SJCRH30 (cell line): ENCODE measurements at regions not wholly inside any gene's neighbourhood (a gene's known extent, or its start where the extent isn't known, plus 50 kb on each side); places are given as distances from the start of the nearest gene placed in this dataset.
A peak's percentile ranks its signal among the peaks of the same experiment; 100 is the strongest.

Source experiments
- DNase-seq, 2 experiments: peaks; one replicate each; pipeline ENCODE4 v3.0.0-alpha.2; 2015 to 2020
- H3K27ac ChIP-seq: fragments of 250-450 bp; sonication (Bioruptor Pico); 2 replicates; pipeline ENCODE4 v1.5.1; 2020; ENCODE audit warnings: mild to moderate bottlenecking, moderate library complexity
- H3K27me3 ChIP-seq: fragments of 250-450 bp; sonication (Bioruptor Pico); 2 replicates; pipeline ENCODE4 v1.5.1; 2020; ENCODE audit warnings: mild to moderate bottlenecking, moderate library complexity
- H3K36me3 ChIP-seq: fragments of 250-450 bp; sonication (Bioruptor Pico); 2 replicates; pipeline ENCODE4 v1.5.1; 2020; ENCODE audit warnings: mild to moderate bottlenecking, moderate library complexity
- H3K4me1 ChIP-seq: fragments of 250-450 bp; sonication (Bioruptor Pico); 2 replicates; pipeline ENCODE4 v1.5.1; 2020; ENCODE audit warnings: mild to moderate bottlenecking, moderate library complexity
- H3K4me3 ChIP-seq: fragments of 250-450 bp; sonication (Bioruptor Pico); 2 replicates; pipeline ENCODE4 v1.5.1; 2020; ENCODE audit warnings: mild to moderate bottlenecking, moderate library complexity
- H3K9me3 ChIP-seq: fragments of 250-450 bp; sonication (Bioruptor Pico); replicated peaks from 2 replicates; pipeline ENCODE4 v1.5.1; 2020; ENCODE audit warnings: mild to moderate bottlenecking, moderate library complexity

DNA sequence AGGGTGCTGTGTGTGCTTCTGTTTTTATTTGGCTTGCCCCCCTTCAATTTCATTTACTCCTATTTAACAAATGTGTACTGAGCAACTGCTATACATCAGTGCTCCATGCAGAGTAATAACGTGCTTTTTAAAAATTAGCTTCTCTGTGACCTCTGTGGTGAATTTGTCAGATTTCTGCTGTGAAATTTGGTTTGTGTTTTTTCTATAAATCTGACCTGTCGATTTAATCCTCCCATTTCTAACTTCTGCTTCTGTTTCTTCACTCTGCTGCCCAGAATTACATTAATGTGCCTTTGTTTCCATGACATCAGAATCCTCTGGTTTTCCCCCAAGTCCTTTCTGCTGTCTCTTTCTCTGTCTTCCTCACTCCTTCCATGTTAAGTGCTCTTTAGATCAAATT is 123.8 kb upstream of the CACNA2D1 start:
- Histone ChIP-seq H3K4me1 (0 out of 2 replicates have a peak, but pooled peaks cover 8% of the 10 kb centered on the region), H3K36me3 (no peaks in the 10 kb centered on the region), H3K27ac (no peak overlapping the region), H3K4me3 (no peak overlapping the region), H3K27me3 (no peaks in the 10 kb centered on the region), H3K9me3 (no peaks in the 10 kb centered on the region)
- DNase-seq: no peak

DNA sequence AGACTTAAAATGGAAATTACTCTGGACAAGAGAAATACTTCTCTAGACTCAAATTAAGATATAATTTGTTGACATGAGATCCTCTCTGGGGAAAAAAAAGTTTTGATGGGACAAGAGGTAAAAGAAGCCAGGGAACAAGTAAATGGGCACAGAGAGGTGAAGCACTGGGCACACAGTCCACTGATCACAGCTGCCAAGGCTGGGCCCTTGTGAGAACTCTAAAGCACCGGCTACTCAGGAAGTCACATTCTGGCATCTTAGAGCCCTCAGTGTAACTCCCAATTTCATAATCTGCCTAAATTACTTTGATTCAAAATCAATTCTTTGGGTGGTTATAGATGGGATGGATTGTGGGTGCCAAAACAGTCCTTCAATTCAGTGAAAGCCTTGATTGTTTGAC is 123.2 kb upstream of the CACNA2D1 start:
- Histone ChIP-seq H3K4me3 (no peak overlapping the region), H3K27me3 (no peaks in the 10 kb centered on the region), H3K9me3 (no peaks in the 10 kb centered on the region), H3K36me3 (no peaks in the 10 kb centered on the region), H3K4me1 (0 out of 2 replicates have a peak, but pooled peaks cover 8% of the 10 kb centered on the region), H3K27ac (no peak overlapping the region)
- DNase-seq: no peak

DNA sequence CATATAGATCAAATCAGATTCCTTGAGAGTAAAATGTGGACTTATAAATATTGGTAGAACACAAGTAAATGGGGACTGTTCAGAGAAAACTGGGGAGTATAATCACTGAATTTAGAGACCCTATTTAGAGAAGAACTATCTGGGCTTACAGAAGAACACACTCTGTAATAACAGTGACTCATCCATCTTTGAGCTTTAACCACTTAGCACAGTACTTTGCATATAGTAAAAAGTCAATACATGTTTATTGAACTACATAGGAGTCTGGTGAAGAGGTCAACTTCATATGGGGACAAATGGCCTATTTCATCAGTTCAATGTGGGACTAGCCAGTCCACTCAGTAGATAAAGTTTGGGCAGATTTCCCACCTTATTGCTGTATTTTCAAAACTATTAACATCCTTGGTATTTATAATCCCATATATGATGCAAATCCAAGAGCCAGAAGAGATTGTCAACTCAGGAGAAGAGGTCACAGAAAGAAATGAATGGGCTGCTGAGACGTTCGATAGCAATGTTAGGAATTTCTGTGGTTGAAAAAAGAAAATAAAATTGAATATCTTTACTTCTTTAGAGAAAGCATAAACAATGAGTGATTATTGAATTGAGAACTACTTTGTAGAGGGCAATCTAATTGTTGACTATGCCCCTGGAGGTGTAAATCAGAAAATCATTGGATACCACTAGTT is 119.3 kb upstream of the CACNA2D1 start:
- Histone ChIP-seq H3K9me3 (no peaks in the 10 kb centered on the region), H3K4me1 (0 out of 2 replicates have a peak, but pooled peaks cover 8% of the 10 kb centered on the region), H3K36me3 (no peaks in the 10 kb centered on the region), H3K4me3 (no peak overlapping the region), H3K27me3 (no peaks in the 10 kb centered on the region), H3K27ac (no peak overlapping the region)
- DNase-seq: no peak

DNA sequence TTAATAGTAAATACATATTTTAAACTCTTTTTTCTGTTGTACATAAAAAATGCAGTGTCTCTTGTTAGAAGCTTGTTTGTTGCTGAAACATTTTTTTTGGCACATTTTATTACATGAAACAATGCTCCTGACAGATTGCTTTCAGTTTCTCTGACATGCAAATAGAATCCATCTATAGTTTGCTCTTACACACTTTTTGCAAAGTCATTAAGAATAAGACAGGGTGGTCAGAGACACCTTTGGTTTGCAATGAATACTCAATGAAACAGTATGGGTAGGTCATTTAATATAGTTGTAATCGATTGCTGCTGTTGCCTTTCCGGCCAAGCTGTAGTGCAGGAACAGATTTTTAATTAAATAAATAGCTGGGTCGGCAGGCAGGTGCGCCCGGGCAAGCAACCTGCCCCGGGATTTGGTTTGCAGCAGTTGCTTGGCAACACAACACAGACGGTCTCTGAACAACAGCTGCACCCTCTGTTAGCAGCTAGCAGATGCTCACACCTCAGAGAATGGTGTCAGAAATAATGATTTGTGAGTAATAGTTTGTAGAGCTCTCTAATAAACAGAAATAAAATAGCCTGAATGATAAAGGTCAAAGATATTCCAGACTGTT is 115.7 kb upstream of the CACNA2D1 start:
- Histone ChIP-seq H3K27me3 (no peaks in the 10 kb centered on the region), H3K4me1 (0 out of 2 replicates have a peak, but pooled peaks cover 4% of the 10 kb centered on the region), H3K9me3 (no peaks in the 10 kb centered on the region), H3K27ac (no peak overlapping the region), H3K4me3 (no peak overlapping the region), H3K36me3 (no peaks in the 10 kb centered on the region)
- DNase-seq: peak; percentile 69 to 75

DNA sequence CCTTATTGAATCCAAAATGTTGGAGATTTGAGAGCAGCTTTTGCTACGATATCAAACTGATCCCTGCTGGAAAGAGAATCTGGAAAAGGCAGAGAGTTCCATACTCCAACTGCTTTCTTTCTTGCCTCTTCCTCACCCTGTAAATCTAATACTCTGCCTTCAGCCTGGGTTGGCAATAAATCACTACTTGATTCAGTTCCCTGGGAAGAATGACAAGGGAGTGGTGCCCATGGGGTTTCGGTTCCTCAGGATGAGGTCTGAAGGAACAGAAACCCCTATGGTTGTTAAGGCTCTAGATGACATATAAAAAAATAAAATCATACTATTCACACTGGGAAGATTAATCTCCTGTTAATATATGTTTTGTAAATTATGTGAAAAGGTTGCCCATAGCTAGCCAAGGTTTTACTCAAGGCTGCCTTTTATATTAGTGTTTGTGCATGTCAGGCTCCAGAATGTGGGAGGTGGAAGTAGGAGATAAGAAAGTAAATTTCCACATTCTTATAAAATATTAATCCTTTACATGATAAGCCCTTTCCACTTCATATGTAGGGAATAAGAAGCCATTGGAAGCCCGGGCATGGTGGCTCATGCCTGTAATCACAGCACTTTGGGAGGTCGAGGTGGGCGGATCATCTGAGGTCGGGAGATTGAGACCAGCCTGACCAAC is 106.2 kb upstream of the CACNA2D1 start:
- no peak for DNase-seq
- no peak overlapping the region for H3K4me3 ChIP-seq
- H3K4me1 ChIP-seq: no peaks in the 10 kb centered on the region

DNA sequence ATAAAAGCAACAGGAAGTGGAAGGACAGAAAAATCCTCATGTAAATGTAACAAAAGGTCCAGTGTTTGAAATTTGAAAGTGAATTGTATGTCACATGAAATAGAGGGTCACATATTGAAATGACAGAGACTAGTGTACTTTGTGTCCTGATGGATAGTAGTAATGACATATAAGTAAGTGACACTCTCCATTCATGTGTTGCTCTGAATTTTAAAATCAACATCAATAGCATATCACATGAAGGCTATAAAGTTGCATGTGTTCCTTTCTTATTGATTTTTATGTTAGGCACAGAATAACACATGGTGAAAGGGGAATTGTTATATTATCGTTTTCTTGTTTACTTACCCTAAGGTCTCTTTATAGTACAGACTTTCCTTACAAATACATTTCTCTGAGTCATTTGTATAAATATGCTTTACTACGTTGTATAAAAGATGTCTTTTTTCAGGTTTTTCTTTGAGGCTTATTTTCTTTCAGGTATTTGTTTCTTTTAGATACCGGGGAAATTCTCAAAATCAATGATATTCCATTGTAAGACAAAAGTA is 104.6 kb upstream of the CACNA2D1 start:
- no peaks in the 10 kb centered on the region for H3K27me3 ChIP-seq
- H3K4me3 ChIP-seq: no peak overlapping the region
- H3K36me3 ChIP-seq: no peaks in the 10 kb centered on the region
- H3K9me3 ChIP-seq: no peaks in the 10 kb centered on the region
- H3K27ac ChIP-seq: no peak overlapping the region
- no peaks in the 10 kb centered on the region for H3K4me1 ChIP-seq
- DNase-seq: no peak

More for the DNA sequence above, 106.2 kb upstream of the CACNA2D1 start:
- H3K27ac ChIP-seq: no peak overlapping the region
- no peaks in the 10 kb centered on the region for H3K36me3 ChIP-seq
- no peaks in the 10 kb centered on the region for H3K27me3 ChIP-seq
- H3K9me3 ChIP-seq: no peaks in the 10 kb centered on the region

DNA sequence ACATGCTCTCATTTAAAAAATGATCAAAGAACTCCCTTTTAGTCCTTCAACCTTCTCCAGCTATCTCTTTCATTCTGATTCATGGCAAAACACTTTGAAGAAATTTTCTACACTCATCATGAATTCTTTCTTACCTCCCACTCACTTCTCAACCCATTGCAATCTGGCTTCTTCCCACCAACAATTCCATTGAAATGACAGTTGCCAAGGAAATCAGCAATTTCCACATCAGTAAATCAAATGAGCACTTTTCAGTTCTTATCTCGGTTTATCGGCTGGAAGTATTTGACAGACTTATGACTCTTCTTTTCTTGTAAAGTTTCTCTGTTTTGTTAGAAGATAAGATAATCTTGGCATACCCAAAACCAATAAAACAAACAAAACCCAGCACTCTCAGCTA is 99.1 kb upstream of the CACNA2D1 start:
- Histone ChIP-seq H3K4me3 (no peak overlapping the region), H3K27ac (no peak overlapping the region), H3K27me3 (no peaks in the 10 kb centered on the region), H3K36me3 (no peaks in the 10 kb centered on the region), H3K9me3 (no peaks in the 10 kb centered on the region), H3K4me1 (no peaks in the 10 kb centered on the region)
- DNase-seq: no peak

DNA sequence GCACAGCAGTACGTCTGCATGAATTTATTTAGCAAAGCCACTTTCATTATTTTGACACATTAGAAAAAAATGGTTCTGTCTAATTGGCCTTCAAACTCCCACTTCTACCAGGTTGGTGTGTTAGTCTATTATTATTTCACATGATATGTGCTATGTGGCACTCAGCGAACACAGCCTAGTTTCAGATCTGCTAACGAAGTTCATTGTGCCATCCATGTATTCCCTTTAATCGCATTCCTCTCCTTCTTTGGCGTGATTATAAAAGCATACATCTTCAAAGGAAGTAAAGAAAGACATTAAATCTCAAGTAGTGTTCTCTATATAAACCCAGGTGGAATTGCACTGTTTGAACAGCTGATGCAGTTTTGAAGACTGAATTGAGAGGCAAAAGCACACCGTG is 96.4 kb upstream of the CACNA2D1 start:
- no peaks in the 10 kb centered on the region for H3K36me3 ChIP-seq
- H3K27ac ChIP-seq: no peak overlapping the region
- no peak for DNase-seq
- no peaks in the 10 kb centered on the region for H3K9me3 ChIP-seq
- H3K4me1 ChIP-seq: no peaks in the 10 kb centered on the region
- no peak overlapping the region for H3K4me3 ChIP-seq
- no peaks in the 10 kb centered on the region for H3K27me3 ChIP-seq

DNA sequence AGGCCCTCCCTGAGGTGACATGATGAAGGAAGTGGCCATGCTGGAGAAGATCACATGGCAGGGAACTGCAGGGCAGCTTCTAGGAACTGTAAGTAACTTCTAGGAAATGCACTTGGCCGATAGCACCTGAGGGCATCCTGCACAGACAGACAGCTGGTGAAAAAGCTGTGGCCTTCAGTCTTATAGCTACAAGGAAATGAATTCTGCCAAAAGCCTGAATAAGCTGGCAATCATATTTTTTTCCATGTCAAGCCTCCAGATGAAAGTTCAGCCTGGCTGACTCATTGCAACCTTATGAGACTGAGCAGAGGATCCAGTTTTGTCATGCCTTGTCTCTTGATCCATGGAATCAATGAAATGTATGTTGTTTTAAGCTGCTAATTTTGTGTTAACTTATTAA is 91.1 kb upstream of the CACNA2D1 start:
- Histone ChIP-seq H3K27me3 (no peaks in the 10 kb centered on the region), H3K27ac (no peak overlapping the region), H3K9me3 (no peaks in the 10 kb centered on the region), H3K4me1 (no peaks in the 10 kb centered on the region), H3K36me3 (no peaks in the 10 kb centered on the region), H3K4me3 (no peak overlapping the region)
- no peak for DNase-seq

DNA sequence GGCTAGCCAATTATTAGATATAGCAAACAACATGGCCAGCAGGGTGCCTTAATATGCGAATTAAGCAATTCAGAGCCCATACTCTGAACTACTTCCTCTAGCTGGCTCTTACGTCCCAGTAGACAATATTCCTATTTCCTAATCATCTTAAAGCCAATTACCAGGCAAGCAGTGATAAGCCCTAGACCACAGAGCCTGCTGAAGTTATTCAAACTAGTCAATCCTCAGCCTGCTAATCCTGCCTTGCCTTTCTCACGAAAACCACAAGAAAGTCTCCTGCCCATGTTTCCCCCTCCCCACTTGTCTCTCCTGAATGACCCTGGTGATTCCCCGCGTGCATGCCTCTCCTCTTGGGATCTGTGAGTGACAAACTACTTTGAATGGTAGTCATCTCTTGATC is 86.8 kb upstream of the CACNA2D1 start:
- Histone ChIP-seq H3K27me3 (no peaks in the 10 kb centered on the region), H3K4me1 (no peaks in the 10 kb centered on the region), H3K36me3 (no peaks in the 10 kb centered on the region), H3K27ac (no peak overlapping the region), H3K4me3 (no peak overlapping the region), H3K9me3 (no peaks in the 10 kb centered on the region; the same call in 1 of the 2 replicates)
- DNase-seq: no peak

DNA sequence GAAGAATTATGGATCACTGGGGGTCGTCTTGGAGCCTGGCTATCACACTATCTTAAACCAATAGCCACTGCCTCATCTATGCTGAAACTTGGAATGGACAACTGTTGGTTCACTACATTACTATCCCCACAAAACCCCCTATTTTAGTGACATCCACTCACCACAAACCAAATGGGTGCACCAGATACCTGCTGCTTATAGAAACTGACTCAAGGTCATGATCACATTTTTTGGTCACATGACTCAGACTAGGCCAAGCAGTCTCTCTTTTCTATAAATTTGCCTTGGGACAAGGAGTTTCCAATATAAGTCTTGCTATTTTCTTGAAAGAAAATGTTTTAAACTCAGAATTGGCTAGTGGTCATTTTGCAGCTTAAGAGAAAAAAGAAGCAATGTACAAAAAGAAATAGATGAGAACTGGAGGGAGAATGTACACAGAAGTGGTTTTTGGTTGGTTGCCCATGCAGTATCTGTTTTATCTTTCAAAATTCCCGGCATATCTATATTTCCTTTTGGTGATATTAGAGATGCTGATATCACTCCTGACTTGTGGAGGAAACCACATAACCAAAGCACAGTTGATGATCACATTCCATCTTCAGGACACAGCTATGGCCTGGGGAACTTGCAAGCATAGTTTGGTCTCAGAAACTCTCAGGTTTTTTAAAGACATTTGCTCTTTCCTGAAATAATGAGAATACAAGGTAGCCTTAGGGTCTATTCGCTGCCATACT is 85.2 kb upstream of the CACNA2D1 start:
- no peak for DNase-seq
- no peak overlapping the region for H3K4me3 ChIP-seq
- no peaks in the 10 kb centered on the region for H3K4me1 ChIP-seq
- no peak overlapping the region for H3K27ac ChIP-seq
- no peaks in the 10 kb centered on the region for H3K36me3 ChIP-seq
- H3K27me3 ChIP-seq: no peaks in the 10 kb centered on the region
- H3K9me3 ChIP-seq: no peaks in the 10 kb centered on the region; the same call in 1 of the 2 replicates

DNA sequence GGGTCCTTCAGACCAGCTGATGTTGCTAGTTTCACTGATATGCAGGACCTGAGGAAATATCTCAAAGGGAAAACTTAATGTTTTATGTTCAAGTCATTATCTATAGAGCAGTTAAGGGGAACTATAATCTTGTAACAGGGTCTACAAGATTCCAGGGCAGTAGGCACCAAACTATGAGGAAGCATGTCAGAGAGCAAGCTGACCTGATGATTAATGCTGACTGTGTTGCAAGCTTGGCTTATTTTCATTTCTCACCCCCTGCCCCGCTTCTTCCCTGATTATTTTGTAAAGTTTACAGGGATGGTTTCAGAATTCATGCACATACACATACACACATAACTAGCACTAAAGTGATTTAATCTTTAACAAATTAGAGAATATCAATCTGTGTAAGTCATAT is 84.3 kb upstream of the CACNA2D1 start:
- no peak for DNase-seq

DNA sequence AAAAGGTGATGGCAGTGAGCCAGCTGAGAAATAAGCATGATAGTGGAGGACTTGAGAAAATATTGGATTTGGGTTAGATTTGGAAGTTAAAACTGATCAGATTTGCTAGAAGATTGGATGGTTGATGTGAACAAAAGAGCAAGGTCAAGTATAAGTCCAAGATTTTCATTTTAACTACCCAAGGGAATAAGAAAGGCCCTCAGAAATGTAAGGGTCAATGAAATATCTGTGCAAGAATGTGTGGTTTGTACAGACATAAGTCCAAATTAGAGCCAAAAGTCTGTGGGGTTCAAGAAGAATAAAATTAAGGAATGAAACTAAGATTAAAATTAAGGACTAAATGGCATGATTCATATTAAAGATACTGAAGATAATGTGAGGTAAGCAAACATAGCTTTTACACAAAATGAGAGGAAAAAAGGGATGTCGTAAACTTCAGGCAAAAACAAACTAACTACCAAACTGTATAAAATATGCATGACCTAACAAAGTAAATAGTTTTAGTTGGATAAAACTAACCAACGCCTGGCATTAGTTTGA is 78.4 kb upstream of the CACNA2D1 start:
- Histone ChIP-seq H3K27ac (no peak overlapping the region), H3K4me3 (no peak overlapping the region), H3K36me3 (no peaks in the 10 kb centered on the region), H3K4me1 (no peaks in the 10 kb centered on the region), H3K9me3 (no peaks in the 10 kb centered on the region), H3K27me3 (peaks cover 3% of the 10 kb centered on the region; the same call in 1 of the 2 replicates)
- DNase-seq: no peak

More for the DNA sequence above, 84.3 kb upstream of the CACNA2D1 start:
- no peak overlapping the region for H3K4me3 ChIP-seq
- H3K4me1 ChIP-seq: no peaks in the 10 kb centered on the region
- H3K27ac ChIP-seq: no peak overlapping the region
- H3K36me3 ChIP-seq: no peaks in the 10 kb centered on the region
- H3K9me3 ChIP-seq: no peaks in the 10 kb centered on the region; the same call in 1 of the 2 replicates
- no peaks in the 10 kb centered on the region for H3K27me3 ChIP-seq

DNA sequence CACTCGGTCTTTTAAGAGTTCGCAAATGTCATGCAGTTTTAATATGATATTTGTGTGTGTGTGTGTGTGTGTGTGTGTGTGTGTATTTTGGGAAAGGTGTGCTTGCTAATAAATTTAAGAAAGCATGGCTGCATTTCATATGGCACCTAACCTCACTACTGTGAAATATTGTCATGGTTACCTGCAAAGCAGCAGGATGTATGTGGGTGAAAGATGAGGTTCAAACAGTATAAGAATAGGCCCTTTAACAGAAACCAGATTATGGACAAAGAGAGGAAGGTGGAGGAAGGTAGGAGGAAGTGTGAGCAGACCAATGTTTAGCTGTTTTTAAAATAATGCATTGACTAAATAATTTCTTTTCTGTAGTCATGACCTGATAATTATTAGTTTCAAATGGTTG is 73.5 kb upstream of the CACNA2D1 start:
- Histone ChIP-seq H3K27me3 (peaks cover under 1% of the 10 kb centered on the region; the same call in 1 of the 2 replicates), H3K36me3 (no peaks in the 10 kb centered on the region), H3K4me3 (no peak overlapping the region), H3K27ac (no peak overlapping the region), H3K9me3 (no peaks in the 10 kb centered on the region), H3K4me1 (no peaks in the 10 kb centered on the region)
- no peak for DNase-seq
